COLO829 (cell line): ENCODE measurements at regions not wholly inside any gene's neighbourhood (a gene's known extent, or its start where the extent isn't known, plus 50 kb on each side); places are given as distances from the start of the nearest gene placed in this dataset.
A peak's percentile ranks its signal among the peaks of the same experiment; 100 is the strongest.

Experiments used
- DNase-seq: peaks from one replicate; pipeline ENCODE4 v3.0.0; 2012; ENCODE audit warnings: low spot score

GRCh38 chr7:84684836-84685480 lies 490.4 kb upstream of the SEMA3A start:
- no peak for DNase-seq

- no peak for DNase-seq
These were observed 488.0 kb upstream of the SEMA3A start for GRCh38 chr7:84682543-84682942.

GRCh38 chr7:84678841-84679240 lies 484.3 kb upstream of the SEMA3A start:
- no peak for DNase-seq

- no peak for DNase-seq
These were observed 482.6 kb upstream of the SEMA3A start for GRCh38 chr7:84677117-84677732.

- no peak for DNase-seq
These were observed 481.0 kb upstream of the SEMA3A start for GRCh38 chr7:84675633-84676034.

- no peak for DNase-seq
These were observed 479.8 kb upstream of the SEMA3A start for GRCh38 chr7:84674236-84674913.

- DNase-seq, result no peak
These were observed 474.7 kb upstream of the SEMA3A start for GRCh38 chr7:84669177-84669732.

- no peak for DNase-seq
These were observed 473.5 kb upstream of the SEMA3A start for GRCh38 chr7:84668116-84668515.

GRCh38 chr7:84666651-84667050 lies 472.1 kb upstream of the SEMA3A start:
- peak; percentile 51 for DNase-seq

- no peak for DNase-seq
These were observed 470.8 kb upstream of the SEMA3A start for GRCh38 chr7:84665339-84665738.

- DNase-seq, result no peak
These were observed 470.0 kb upstream of the SEMA3A start for GRCh38 chr7:84664626-84665025.

- DNase-seq, result no peak
These were observed 468.6 kb upstream of the SEMA3A start for GRCh38 chr7:84663224-84663623.

GRCh38 chr7:84658286-84658685 lies 463.7 kb upstream of the SEMA3A start:
- DNase-seq, result no peak

- no peak for DNase-seq
These were observed 459.7 kb upstream of the SEMA3A start for GRCh38 chr7:84654273-84654672.

- DNase-seq, result no peak
These were observed 457.3 kb upstream of the SEMA3A start for GRCh38 chr7:84651876-84652275.

GRCh38 chr7:84647797-84648757 lies 453.5 kb upstream of the SEMA3A start:
- peak; percentile 24 for DNase-seq

- no peak for DNase-seq
These were observed 448.0 kb upstream of the SEMA3A start for GRCh38 chr7:84642611-84643010.

- no peak for DNase-seq
These were observed 446.0 kb upstream of the SEMA3A start for GRCh38 chr7:84640637-84641036.

- no peak for DNase-seq
These were observed 443.7 kb upstream of the SEMA3A start for GRCh38 chr7:84638339-84638697.

GRCh38 chr7:84637568-84638338 lies 443.2 kb upstream of the SEMA3A start:
- peak; percentile 46 for DNase-seq

GRCh38 chr7:84631913-84632312 lies 437.3 kb upstream of the SEMA3A start:
- DNase-seq, result no peak
